Kidney epithelial cell (primary cell): ENCODE measurements at regions not wholly inside any gene's neighbourhood (a gene's known extent, or its start where the extent isn't known, plus 50 kb on each side); places are given as distances from the start of the nearest gene placed in this dataset.

Source experiments
- DNase-seq: peaks from one replicate; pipeline ENCODE4 v3.0.0-alpha.2; 2010; ENCODE audit warnings: low read depth
- H3K27me3 ChIP-seq: 2 replicates; pipeline ENCODE4 v1.6.0; 2011; ENCODE audit warnings: low read length; ENCODE audit not compliant: control insufficient read depth, insufficient read depth
- H3K36me3 ChIP-seq: 2 replicates; pipeline ENCODE4 v1.5.1; 2011; ENCODE audit warnings: low read length; ENCODE audit not compliant: control insufficient read depth, insufficient read depth
- H3K4me3 ChIP-seq: 2 replicates; pipeline ENCODE4 v1.5.1; 2011; ENCODE audit warnings: low read depth, mild to moderate bottlenecking, control low read depth, low read length
- CTCF ChIP-seq: IDR thresholded peaks from 2 replicates; pipeline ENCODE4 v1.5.1; 2011; ENCODE audit warnings: mild to moderate bottlenecking, moderate library complexity, low read length, control low read depth, inconsistent platforms; ENCODE audit not compliant: insufficient read depth, poor library complexity, severe bottlenecking

GRCh38 chr7:128170461-128170860 is 70.6 kb upstream of the LEP start:
- DNase-seq, result no peak
- Histone ChIP-seq H3K27me3 (peaks cover 75% of the 10 kb centered on the region), H3K36me3 (no peaks in the 10 kb centered on the region), H3K4me3 (no peak overlapping the region)
- TF ChIP-seq CTCF, result no peak

GRCh38 chr7:128171342-128171918 is 69.6 kb upstream of the LEP start:
- Histone ChIP-seq H3K27me3 (peaks cover 66% of the 10 kb centered on the region), H3K4me3 (no peak overlapping the region), H3K36me3 (no peaks in the 10 kb centered on the region)
- no peak for DNase-seq
- TF ChIP-seq CTCF, result no peak

GRCh38 chr7:128172151-128172550 is 68.9 kb upstream of the LEP start:
- H3K4me3 ChIP-seq, result no peak overlapping the region
- H3K27me3 ChIP-seq, result peaks cover 61% of the 10 kb centered on the region
- no peak for DNase-seq
- TF ChIP-seq CTCF, result no peak
- H3K36me3 ChIP-seq, result no peaks in the 10 kb centered on the region

- DNase-seq, result no peak
- Histone ChIP-seq H3K36me3 (no peaks in the 10 kb centered on the region), H3K27me3 (peaks cover 55% of the 10 kb centered on the region), H3K4me3 (no peak overlapping the region)
- TF ChIP-seq CTCF, result no peak
These were observed 68.1 kb upstream of the LEP start for GRCh38 chr7:128172963-128173362.

GRCh38 chr7:128174386-128174785 is 66.7 kb upstream of the LEP start:
- TF ChIP-seq CTCF, result no peak
- peaks cover 54% of the 10 kb centered on the region for H3K27me3 ChIP-seq

GRCh38 chr7:128176696-128177095 is 64.4 kb upstream of the LEP start:
- DNase-seq, result no peak
- peaks cover 47% of the 10 kb centered on the region for H3K27me3 ChIP-seq
- no peak overlapping the region for H3K4me3 ChIP-seq
- H3K36me3 ChIP-seq, result no peaks in the 10 kb centered on the region
- TF ChIP-seq CTCF, result no peak

More at GRCh38 chr7:128174386-128174785, 66.7 kb upstream of the LEP start:
- no peak for DNase-seq
- H3K4me3 ChIP-seq, result no peak overlapping the region
- no peaks in the 10 kb centered on the region for H3K36me3 ChIP-seq
